ENCODE measurements at regions not wholly inside any gene's neighbourhood (a gene's known extent, or its start where the extent isn't known, plus 50 kb on each side); places are given as distances from the start of the nearest gene placed in this dataset.

DNA sequence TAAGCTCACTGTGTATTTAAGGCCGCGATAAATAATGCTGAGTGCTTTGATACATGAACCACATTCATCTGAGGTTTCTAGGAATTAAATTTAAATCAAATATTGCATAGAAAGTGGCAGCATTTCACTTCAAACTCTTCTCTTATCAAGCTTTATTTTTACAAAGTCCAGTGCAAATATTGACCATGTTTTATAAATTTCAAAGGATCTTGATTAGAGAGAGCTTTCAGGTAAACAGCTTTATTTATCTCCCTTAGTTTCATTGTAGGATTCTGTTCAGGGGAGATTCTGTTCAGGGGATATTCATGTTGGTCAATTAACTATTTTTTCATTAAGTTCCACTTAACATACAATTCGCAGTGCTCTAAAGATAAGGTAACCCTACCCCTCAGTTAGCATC lies 249.7 kb upstream of the IRS2 start:
- no peak for ATAC-seq (ENCODE audit: insufficient read depth, low FRiP score)
- no peaks in the 10 kb centered on the region for H3K9me3 ChIP-seq (ENCODE audit: control insufficient read depth in 4 of 4, insufficient read depth in 3 of 4, low read length in 3 of 4)
- TF ChIP-seq, protein P1, sequence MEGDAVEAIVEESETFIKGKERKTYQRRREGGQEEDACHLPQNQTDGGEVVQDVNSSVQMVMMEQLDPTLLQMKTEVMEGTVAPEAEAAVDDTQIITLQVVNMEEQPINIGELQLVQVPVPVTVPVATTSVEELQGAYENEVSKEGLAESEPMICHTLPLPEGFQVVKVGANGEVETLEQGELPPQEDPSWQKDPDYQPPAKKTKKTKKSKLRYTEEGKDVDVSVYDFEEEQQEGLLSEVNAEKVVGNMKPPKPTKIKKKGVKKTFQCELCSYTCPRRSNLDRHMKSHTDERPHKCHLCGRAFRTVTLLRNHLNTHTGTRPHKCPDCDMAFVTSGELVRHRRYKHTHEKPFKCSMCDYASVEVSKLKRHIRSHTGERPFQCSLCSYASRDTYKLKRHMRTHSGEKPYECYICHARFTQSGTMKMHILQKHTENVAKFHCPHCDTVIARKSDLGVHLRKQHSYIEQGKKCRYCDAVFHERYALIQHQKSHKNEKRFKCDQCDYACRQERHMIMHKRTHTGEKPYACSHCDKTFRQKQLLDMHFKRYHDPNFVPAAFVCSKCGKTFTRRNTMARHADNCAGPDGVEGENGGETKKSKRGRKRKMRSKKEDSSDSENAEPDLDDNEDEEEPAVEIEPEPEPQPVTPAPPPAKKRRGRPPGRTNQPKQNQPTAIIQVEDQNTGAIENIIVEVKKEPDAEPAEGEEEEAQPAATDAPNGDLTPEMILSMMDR (IDR thresholded peaks at IDR 0.05; ENCODE audit: control extremely low read depth, extremely low read depth): no peak
- no peak overlapping the region for H3K4me3 ChIP-seq
- no peak overlapping the region for H3K9ac ChIP-seq (ENCODE audit: insufficient read depth in 1 of 2, low read length in 2 of 2)
- H3K27me3 ChIP-seq (ENCODE audit: control insufficient read depth in 3 of 3, insufficient read depth in 3 of 3, low read length in 2 of 3): peaks cover 0 to 4% (median 0%) of the 10 kb centered on the region in 3 donors
- no peaks in the 10 kb centered on the region for H3K36me3 ChIP-seq (ENCODE audit: control insufficient read depth in 4 of 4, insufficient read depth in 4 of 4, low read length in 4 of 4)
- 79 to 90% methylated on average over 3 of the region's 3 CpGs for WGBS, 2 donors
- H3K4me1 ChIP-seq (ENCODE audit: control insufficient read depth in 5 of 5, insufficient read depth in 5 of 5, low read length in 5 of 5): no peaks in the 10 kb centered on the region
- no peak for DNase-seq
- no peak overlapping the region for H3K27ac ChIP-seq (ENCODE audit: low read depth in 1 of 2, low read length in 1 of 2)

DNA sequence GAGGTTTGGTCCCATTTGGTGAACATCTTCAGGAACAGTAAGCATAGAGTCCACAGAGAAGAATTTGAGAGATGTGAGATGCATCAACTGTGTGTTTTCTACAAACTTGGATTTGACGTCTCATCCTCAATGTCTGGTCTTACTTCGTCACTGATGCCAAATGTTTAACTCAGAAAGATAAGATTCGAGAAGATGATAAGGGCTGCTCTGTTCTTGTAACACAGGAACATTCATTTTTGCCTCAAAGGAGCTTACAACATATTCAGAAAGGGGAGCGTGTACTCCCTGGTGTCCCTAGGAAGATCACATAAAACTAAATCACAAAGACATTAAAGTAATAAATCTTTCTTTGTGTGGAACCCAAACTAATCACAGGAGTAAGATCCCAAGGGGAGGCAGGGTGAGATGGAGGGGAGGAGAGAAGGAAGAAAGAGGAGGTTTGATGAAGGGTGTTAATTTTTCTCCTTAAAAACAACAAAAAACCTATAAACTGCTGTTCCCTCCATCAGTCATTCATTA lies 247.7 kb upstream of the IRS2 start:
- H3K9ac ChIP-seq (ENCODE audit: insufficient read depth in 1 of 2, low read length in 2 of 2): no peak overlapping the region
- H3K4me1 ChIP-seq (ENCODE audit: control insufficient read depth in 5 of 5, insufficient read depth in 5 of 5, low read length in 5 of 5): no peaks in the 10 kb centered on the region
- ATAC-seq (ENCODE audit: insufficient read depth, low FRiP score): no peak
- H3K4me3 ChIP-seq: no peak overlapping the region
- WGBS, 2 donors: 81 to 88% methylated on average over 4 of the region's 4 CpGs
- no peak for DNase-seq
- no peak overlapping the region for H3K27ac ChIP-seq (ENCODE audit: low read depth in 1 of 2, low read length in 1 of 2)
- peaks cover 0 to 4% (median 0%) of the 10 kb centered on the region in 3 donors for H3K27me3 ChIP-seq (ENCODE audit: control insufficient read depth in 3 of 3, insufficient read depth in 3 of 3, low read length in 2 of 3)
- no peaks in the 10 kb centered on the region for H3K9me3 ChIP-seq (ENCODE audit: control insufficient read depth in 4 of 4, insufficient read depth in 3 of 4, low read length in 3 of 4)
- H3K36me3 ChIP-seq (ENCODE audit: control insufficient read depth in 4 of 4, insufficient read depth in 4 of 4, low read length in 4 of 4): no peaks in the 10 kb centered on the region
- TF ChIP-seq, protein P1 (IDR thresholded peaks at IDR 0.05; ENCODE audit: control extremely low read depth, extremely low read depth): no peak

DNA sequence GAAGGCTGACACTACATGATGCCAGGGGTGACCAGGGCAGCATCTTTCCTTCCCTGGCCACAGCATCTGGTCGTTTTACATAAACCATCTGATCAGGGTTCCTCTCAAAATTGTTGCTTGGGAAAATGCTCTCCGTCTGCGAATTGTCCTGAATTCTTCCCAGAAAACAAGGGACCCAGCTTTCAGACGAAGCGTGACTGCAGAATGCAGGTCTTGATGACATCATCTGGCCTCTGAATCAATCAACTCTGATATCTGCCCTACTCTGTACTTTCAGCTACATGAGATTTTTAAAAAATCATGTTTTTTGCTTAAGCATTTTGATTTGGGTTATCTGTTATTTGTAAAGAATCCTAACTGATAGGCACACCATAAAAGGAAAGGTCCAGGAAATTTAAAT lies 246.6 kb upstream of the IRS2 start:
- ATAC-seq (ENCODE audit: insufficient read depth, low FRiP score): no peak
- 66 to 71% methylated on average over 5 of the region's 5 CpGs for WGBS, 2 donors

More for the DNA sequence above, 246.6 kb upstream of the IRS2 start:
- no peak for DNase-seq
- Histone ChIP-seq H3K9ac (ENCODE audit: insufficient read depth in 1 of 2, low read length in 2 of 2) (no peak overlapping the region), H3K4me1 (ENCODE audit: control insufficient read depth in 5 of 5, insufficient read depth in 5 of 5, low read length in 5 of 5) (no peaks in the 10 kb centered on the region), H3K27ac (ENCODE audit: low read depth in 1 of 2, low read length in 1 of 2) (no peak overlapping the region), H3K36me3 (ENCODE audit: control insufficient read depth in 4 of 4, insufficient read depth in 4 of 4, low read length in 4 of 4) (no peaks in the 10 kb centered on the region), H3K9me3 (ENCODE audit: control insufficient read depth in 4 of 4, insufficient read depth in 3 of 4, low read length in 3 of 4) (no peaks in the 10 kb centered on the region), H3K4me3 (no peak overlapping the region), H3K27me3 (ENCODE audit: control insufficient read depth in 3 of 3, insufficient read depth in 3 of 3, low read length in 2 of 3) (peaks cover 0 to 3% (median 0%) of the 10 kb centered on the region in 3 donors)
- TF ChIP-seq, protein P1 (IDR thresholded peaks at IDR 0.05; ENCODE audit: control extremely low read depth, extremely low read depth): no peak
